PFSK-1 (cell line): ENCODE measurements at regions not wholly inside any gene's neighbourhood (a gene's known extent, or its start where the extent isn't known, plus 50 kb on each side); places are given as distances from the start of the nearest gene placed in this dataset.

Source experiments
- FOXP2 ChIP-seq: optimal IDR thresholded peaks from 2 replicates; pipeline ENCODE3; 2011; ENCODE audit warnings: borderline replicate concordance, control low read depth, inconsistent platforms; ENCODE audit not compliant: insufficient read depth; ENCODE audit errors: extremely low read length, extremely low read depth
- POLR2AphosphoS5 ChIP-seq: IDR thresholded peaks from 2 replicates; pipeline ENCODE4 v1.6.1; 2012; ENCODE audit warnings: low read depth, mild to moderate bottlenecking, control low read depth, low read length, moderate library complexity
- REST ChIP-seq, 2 experiments: IDR thresholded peaks; 2 replicates each; pipeline versions ENCODE4 v1.6.1 to v1.8.0; 2011 to 2012; ENCODE audit warnings: low read depth in 2 of 2, low read length in 2 of 2, control low read depth in 1 of 2, inconsistent platforms in 1 of 2, mild to moderate bottlenecking in 1 of 2, moderate library complexity in 1 of 2; ENCODE audit not compliant: insufficient read depth in 1 of 2
- SIN3A ChIP-seq: IDR thresholded peaks from 2 replicates; pipeline ENCODE4 v1.6.1; 2012; ENCODE audit warnings: mild to moderate bottlenecking, low read length, moderate library complexity, borderline replicate concordance; ENCODE audit not compliant: insufficient read depth
- TAF1 ChIP-seq: IDR thresholded peaks from 2 replicates; pipeline ENCODE4 v1.6.1; 2012; ENCODE audit warnings: low read length, control low read depth, borderline replicate concordance; ENCODE audit not compliant: insufficient read depth

- TF ChIP-seq POLR2AphosphoS5 (no peak), REST (IDR thresholded peaks at IDR 0.05; ENCODE audit: insufficient read depth in 1 of 2, low read depth in 2 of 2, low read length in 2 of 2) (no peak), TAF1 (no peak), SIN3A (no peak), FOXP2 (no peak)
Measured at GRCh38 chr7:152947686-152948085, 188.1 kb downstream of the ACTR3B start.
